ENCODE measurements at regions not wholly inside any gene's neighbourhood (a gene's known extent, or its start where the extent isn't known, plus 50 kb on each side); places are given as distances from the start of the nearest gene placed in this dataset.

DNA sequence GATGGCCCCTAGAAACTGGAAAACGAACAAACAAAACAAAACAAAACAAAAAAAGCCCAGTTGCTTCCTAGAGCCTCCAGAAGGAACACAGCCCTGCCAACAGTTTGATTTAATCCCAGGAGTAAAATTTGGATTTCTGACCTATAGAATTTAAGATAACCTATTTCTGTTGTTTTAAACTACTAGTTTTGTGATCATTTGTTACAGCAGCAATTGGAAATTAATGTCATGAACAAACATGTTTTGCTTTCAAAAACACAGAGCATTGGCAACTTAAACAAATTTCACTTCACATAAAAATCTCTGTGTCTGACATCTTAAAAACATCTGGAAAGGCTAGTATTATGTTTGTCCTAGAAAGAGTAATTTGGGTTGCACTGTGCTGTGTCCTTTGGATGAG is 437.3 kb downstream of the METTL15 start:
- TF ChIP-seq, protein P1, sequence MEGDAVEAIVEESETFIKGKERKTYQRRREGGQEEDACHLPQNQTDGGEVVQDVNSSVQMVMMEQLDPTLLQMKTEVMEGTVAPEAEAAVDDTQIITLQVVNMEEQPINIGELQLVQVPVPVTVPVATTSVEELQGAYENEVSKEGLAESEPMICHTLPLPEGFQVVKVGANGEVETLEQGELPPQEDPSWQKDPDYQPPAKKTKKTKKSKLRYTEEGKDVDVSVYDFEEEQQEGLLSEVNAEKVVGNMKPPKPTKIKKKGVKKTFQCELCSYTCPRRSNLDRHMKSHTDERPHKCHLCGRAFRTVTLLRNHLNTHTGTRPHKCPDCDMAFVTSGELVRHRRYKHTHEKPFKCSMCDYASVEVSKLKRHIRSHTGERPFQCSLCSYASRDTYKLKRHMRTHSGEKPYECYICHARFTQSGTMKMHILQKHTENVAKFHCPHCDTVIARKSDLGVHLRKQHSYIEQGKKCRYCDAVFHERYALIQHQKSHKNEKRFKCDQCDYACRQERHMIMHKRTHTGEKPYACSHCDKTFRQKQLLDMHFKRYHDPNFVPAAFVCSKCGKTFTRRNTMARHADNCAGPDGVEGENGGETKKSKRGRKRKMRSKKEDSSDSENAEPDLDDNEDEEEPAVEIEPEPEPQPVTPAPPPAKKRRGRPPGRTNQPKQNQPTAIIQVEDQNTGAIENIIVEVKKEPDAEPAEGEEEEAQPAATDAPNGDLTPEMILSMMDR (conservative IDR thresholded peaks at IDR 0.05; ENCODE audit: low read length), result no peak
- no peak for TF ChIP-seq EZH2phosphoT487 (IDR thresholded peaks at IDR 0.05; ENCODE audit: borderline replicate concordance)

Data from Loucy (cell line).